EH (cell line): ENCODE measurements at regions not wholly inside any gene's neighbourhood (a gene's known extent, or its start where the extent isn't known, plus 50 kb on each side); places are given as distances from the start of the nearest gene placed in this dataset.
"Not testable (repeated sequence)": the region's sequence is repeated elsewhere in the genome, so short reads cannot be mapped to it uniquely, and the experiment has no call there.

Source experiments
- DNase-seq: peaks from one replicate; pipeline ENCODE4 v3.0.0-alpha.2; 2015; ENCODE audit warnings: low read depth

DNA sequence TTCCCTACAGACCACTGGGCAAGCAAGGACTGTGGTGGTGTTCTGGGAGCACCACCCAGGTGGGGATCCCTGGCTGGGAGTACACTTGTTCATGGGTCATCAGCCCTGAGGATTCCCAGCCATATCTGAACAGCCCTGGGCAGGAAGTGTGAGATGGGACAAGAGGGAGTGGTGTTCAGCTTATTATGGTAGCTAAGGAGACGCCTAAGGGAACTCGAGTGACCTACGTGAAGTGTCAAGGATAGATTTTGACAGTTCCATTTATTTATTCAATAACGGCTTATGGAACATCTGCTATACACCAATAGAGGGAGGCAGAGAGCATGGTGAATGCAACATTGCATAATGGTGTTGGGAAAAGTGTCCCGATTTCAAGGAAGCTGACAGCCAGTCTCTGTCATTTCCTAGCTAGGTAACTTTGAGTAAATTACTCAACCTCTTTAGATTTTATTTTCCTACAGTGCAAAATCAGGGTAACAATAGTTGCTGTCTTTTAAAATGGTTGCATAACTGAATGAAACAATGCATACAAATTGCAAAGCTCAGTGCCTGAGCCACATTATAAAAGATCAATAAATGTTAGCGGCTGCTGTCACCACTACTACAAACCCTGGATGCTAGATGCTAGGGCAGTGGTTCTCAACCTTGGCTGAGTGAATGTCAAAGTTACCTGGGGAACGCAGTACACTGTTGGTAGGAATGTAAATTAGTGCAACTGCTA is 534.1 kb downstream of the GRIN2A start:
- DNase-seq, result peak; percentile 25

DNA sequence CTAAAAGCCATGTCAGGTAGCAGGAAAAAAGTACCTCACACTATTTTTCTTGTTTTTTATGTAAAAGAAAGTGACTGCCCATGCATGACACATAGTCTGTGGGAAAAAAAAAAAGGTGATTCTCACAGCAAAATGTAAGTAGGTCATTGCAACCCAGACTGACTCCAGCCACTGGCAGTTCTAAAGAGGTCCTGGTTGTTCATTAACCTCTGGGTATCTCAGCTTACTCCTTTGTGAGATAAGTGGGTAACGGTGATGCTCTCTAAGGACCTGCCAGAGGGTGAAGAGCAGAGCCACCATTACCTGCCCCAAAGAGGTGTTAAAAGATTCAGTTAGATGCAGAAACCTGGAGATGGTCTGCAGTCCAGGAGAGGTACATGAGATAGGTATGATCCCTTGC is 531.9 kb downstream of the GRIN2A start:
- DNase-seq, result no peak

DNA sequence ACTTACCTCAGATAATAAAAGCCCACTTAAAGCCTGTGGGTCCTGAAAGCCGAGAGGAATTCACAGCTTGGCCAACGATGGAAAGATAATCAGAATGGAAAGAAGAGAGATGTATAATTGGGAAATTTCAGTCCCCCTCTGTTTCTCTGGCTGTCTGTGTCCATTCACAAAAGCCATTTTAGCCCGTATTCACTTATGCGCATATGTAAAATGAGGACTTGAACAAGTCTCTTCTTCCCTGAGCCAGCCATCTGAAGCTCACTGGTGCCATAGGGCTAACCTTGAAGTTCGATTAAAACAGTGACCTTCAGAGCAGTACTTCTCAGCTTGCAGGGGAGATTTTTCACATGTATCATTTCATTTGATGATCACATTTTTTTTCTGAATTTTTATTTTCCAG is 527.2 kb downstream of the GRIN2A start:
- no peak for DNase-seq

DNA sequence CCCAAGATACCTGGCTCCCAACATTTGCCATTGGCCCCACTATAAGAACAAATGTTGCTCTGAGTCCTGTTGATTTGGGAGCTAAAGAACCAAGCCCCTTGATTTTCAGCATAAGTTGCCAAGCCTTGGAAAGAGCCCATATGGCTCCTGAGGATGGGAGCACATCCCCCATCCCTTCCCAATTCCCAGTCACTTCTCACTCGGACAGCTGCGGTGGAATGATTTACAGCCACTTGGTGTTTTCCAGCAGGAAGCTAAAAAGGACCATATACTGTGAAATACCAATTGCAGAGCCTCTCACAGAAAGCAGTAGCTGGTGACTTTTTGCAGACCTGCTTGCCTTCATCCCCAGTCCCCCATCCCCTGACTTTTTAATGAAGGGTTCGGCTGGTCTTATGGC is 524.6 kb downstream of the GRIN2A start:
- no peak for DNase-seq

DNA sequence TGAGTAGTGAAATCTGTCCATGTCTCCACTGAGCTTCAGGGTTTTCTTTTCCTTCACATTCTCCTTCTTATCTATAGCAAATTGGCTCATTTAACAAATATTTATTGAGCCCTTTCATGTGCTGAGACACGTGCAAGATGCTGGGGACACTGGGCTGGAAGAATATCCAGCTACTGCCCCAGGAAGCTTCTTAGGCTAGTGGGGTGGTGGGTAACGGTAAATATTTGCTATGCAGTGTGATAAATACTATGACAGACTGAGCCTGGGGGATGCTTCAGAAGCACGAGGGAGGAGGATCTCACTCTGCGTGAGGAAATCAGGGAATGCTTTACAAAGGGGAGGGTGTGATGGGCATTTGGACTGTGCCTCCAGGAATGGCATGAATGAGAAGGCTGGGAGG is 524.1 kb downstream of the GRIN2A start:
- no peak for DNase-seq

DNA sequence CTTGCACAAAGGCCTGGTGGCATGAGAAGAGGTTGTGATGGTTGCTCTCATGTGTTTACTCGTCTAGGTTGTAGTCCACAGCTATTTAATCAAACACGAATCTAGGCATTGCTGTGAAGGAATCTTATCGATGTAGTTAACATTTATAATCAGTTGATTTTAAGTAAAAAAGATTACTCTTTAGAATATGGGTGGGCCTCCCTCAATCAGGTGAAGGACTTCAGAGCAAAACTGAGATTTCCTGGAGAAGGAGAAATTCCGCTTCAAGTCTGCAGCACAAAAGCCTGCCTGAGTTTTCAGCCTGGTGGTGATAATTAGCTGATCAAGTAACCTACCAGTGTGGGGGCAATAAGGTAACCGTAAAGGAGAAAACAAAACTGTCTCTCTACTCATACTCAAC is 523.6 kb downstream of the GRIN2A start:
- no peak for DNase-seq

DNA sequence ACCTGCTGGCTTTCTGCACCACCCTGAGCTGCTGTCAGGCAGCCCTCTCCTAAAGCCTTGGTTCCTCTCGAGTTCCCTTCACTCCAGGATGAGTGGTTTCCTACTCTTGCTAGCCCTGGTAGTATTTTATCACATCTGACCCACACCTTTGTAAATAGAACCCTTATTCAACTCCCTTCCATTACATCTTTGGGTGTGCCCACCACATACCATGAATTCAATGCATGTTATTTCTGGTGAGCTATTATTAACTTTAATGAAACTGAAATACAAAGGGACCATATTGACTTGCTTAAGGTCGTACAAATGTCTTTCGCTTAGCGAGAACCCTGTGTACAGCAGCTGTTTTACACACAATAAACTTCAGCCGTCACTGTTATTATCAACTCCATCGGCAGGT is 521.3 kb downstream of the GRIN2A start:
- DNase-seq, result no peak

DNA sequence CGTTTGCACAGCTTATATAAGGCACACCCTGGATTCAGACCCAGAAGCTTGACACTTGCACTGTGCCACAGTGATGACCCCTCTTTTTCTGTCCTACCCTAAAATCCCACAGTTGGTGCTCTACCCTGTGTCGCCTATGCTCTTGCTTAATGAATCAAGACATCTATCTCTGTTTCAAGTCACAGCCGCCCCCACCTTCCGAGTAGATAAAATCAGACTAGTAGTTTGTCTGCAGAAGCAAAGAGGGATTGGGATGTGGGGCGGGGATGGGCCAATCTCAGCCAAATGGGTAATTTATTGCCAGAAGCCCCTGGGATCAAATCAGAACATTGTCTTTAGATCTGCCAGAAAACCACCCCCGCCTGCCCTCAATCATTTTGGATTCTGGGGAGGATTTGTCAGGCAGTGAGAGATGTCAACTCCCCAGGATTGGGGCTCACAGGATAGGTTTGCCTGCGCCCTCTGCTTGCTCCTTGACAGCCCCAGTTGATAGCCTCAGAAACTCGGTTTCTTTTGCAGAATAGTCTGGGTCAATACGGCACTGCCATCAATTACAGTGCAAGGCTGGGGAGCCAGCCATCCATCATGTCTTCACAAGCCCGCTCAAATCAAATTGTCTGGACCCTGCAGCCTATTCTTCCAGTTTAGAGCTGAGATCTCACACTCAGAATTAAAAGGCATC is 520.8 kb downstream of the GRIN2A start:
- no peak for DNase-seq

DNA sequence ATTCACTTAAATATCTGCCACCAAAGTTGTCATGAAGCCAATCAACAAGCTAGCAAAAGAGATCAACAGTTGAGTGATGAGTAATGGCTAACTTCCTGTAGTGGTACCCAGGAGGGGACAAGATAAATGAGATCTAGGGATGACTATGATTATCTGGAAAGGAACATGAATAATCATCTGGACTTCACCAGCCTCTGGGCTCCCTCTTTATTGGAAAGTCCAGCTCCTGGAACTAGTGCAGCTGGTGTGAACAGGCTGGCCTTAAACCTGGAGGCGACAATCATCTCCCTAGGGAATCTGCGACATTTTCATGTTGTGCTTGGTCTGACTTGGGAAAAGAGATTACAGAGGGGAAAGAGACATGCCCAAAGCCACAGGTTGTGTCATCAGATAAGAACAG is 518.6 kb downstream of the GRIN2A start:
- DNase-seq, result no peak

DNA sequence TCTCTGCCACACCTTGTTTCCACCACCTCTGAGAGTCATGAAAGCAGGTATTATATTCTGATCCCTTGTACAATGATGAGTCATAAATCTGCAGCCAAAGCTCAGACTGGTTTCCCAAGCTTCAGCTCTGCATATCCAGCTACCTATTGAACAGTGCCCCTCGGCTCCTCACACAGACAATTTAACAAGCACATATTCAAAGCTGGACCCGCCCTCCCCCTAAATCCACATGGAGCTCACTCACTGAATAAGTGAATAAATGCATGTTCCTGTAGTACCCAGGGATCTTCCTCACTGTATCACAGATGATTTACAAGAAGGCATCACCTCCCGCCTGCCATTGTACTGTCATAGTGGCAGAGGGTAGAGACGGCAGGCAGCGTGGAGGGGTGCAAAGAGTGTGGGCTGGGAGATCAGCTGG is 516.4 kb downstream of the GRIN2A start:
- DNase-seq, result no peak

DNA sequence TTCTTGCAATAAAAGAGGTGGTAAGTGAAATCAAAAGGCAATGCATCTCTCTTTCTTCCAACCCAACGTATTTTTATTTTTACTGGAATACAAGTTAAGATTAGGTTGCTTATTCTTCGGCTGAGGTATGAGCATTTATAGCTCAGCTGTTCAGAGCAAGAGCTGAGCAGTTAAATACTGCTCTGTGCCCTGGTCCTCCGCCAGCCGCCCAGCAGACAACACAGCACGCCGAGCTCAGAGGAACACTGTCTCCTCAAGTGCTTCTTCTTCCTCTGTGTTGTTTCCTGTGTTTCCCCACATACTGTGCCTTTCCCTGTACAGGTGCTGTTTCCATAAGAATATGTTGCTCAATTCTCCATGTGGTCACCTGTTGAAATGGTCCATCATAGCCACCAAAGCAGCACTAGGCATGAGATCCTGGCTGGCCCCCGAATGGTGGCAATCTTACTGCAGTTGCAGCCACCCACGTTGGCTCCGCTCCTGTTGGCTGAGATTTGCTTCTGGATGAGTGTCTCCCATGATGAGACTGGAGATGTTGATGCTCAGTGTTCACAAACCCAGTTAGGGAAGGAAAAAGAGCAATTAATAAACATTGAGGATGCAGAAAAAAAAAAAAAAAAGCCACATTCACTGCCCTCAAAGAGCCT is 515.3 kb downstream of the GRIN2A start:
- no peak for DNase-seq

DNA sequence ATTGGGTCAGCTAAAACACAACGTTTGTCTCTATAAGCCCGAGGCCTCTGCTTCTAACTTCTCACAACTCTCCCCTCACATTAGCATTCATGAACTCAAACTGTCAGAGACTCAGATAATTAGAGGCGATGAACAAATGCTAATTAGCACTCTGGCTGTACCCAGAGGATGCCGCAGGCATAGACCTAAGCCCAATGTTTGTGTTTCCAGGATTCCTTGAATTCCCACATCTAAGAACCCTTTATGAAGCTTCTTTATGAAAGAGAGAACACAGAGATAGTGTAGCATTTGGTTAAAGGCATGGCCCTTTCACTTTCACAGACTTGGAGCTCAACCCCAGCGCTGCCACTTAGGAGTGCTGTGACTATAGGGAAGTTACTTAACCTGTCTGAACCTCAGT is 512.2 kb downstream of the GRIN2A start:
- no peak for DNase-seq

DNA sequence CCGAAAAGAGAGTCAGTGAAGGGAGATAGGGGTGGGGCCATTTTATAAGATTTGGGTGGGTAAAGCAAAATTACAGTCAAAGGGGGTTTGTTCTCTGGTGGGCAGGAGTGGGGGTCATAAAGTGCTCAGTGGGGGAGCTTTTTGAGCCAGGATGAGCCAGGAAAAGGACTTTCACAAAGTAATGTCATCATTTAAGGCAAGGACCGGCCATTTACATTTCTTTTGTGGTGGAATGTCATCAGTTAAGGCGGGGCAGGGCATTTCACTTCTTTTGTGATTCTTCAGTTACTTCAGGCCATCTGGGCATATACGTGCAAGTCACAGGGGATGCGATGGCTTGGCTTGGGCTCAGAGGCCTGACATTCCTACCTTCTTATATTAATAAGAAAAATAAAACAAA is 511.6 kb downstream of the GRIN2A start:
- DNase-seq, result not testable (repeated sequence)

DNA sequence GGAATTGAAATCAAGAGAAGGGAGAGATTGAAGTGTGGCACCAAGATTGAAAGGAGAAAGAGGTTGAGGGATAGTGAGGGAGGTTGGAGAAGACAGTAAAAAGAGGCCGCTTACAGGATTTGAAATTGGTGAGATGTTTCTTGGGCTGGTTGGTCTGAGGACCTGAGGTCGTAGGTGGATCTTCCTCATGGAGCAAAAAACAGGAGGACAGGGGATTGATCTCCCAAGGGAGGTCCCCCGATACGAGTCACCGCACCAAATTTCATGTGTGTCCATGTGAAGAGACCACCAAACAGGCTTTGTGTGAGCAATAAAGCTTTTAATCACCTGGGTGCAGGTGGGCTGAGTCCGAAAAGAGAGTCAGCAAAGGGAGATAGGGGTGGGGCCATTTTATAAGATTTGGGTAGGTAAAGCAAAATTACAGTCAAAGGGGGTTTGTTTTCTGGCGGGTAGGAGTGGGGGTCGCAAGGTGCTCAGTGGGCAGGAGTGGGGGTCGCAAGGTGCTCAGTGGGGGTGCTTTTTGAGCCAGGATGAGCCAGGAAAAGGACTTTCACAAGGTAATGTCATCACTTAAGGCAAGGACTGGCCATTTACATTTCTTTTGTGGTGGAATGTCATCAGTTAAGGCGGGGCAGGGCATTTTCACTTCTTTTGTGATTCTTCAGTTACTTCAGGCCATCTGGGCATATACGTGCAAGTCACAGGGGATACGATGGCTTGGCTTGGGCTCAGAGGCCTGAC is 505.5 kb downstream of the GRIN2A start:
- not testable (repeated sequence) for DNase-seq

DNA sequence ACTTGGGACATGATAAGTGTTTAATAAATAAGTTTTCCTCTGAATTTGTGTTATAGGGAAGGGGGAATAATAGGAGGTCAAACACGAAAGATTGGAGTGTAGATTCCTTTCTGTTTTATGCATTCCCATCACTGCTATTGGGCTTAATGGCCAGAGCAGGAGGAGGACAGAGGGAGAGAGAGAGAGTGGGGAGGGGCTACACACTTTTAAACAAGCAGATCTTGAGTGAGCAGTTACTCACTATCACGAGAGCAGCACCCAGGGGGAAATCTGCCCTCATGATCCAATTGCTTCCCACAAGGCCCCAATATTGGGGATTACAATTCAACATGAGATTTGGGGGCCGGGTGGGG is 505.0 kb downstream of the GRIN2A start:
- DNase-seq, result no peak

DNA sequence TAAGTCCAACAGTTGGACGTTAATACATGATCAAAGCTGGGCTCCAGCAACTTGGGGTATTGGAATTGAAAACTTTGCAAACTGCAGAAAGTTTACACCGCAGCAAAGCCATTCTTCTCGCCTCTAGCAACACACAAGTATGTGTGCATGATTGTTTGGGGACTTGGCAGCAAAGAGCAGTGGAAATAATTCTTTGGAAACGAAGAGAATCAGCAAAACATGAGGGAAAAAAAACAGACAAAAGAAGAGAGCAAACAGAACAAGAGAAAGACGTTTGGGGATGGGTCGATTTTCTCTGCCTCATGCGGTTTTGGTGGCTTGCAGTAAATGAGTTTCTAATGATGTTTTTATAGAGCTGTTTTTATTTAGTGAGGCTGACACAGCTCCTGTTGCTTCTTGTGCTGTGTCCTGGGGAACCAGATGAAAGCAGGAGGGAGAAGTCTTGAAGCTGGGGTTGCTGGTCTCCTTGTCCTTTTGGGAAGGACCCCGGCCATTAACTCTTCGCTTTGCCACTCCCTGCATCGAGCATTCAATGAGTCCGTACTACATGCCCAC is 502.9 kb downstream of the GRIN2A start:
- DNase-seq, result no peak

DNA sequence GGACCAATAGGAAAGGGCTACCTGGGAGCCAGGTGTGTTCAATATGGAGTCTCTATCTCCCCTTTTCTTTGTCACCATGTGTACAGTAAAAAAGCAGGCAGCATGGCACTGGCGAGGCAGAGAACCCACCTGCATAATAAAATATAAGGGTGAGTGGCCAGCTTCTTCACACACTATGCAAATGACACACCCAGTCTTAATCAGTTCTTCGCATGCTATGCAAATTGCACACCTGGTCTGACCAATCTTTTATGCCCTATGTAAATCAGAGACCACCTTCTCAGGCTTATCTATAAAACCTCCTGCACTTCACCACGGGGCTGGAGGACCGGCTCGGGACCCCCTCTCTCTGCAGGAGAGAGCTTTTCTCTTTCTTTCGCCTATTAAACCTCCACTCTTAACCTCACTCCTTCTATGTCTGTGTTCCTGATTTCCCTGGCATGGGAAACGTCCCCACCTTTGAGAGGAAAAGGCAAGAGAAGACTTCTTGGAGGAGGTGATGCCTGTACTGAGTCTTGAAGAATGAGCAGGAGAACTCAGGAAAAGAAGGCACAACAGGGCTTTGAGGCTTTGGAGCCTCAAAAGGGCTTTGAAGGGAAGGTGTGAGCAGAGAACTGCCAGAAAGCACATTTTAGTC is 502.1 kb downstream of the GRIN2A start:
- DNase-seq, result no peak

DNA sequence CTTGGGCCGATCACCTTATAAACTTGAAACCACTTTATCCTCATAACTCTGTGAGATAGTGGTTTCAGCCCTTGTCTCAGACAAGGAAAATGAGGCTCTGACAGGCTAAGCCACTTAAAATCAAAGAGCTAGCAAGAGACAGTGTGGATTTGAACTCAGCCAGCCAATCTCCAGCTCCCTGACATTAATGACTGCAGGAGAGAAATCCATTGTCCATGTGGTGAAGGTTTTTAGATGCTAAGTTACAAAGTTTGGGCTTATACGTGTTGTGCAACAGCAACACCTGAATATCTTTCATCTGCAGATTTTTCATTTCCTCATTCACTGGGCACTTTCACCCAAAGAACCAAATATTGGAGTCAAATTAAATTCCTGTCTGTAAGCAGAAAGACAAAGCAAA is 501.3 kb downstream of the GRIN2A start:
- no peak for DNase-seq

DNA sequence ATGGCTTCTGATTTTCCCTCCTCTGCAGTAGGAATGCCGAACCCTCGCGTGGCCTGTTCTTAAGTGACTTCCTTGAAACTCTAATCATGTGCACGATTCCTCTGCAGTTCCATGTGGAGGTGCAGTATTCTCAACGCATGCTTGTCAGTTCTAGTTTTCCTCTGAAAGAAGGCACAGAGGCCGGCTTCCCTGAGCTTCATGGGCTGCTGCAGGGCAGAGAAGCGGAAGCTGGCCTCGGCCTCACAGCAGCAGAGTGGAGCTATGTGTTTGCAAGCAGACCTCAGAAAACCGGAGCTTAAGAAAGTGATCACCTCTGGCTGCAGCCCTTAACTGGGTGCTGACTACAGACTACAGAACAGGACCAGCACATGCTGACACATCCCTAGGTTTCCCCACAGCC is 500.7 kb downstream of the GRIN2A start:
- no peak for DNase-seq

DNA sequence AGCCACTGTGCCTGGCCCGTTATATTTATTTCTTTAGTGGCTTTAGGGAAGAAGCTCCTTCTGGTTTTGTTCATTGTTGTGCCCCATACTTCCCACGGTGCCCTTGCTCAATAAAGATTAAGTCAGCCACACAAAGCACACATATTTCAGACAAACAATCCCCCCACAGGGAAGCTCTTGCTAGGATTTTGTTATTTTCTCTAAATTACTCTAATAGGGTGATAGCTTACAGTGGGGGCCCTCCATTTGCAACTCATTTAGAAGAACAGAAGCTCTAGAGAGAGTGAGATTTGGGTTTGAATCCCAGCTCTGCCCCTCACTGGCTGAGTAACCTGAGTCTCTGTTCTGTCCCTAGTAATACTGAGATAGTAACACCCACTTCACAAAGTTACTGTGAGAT is 499.9 kb downstream of the GRIN2A start:
- no peak for DNase-seq

DNA sequence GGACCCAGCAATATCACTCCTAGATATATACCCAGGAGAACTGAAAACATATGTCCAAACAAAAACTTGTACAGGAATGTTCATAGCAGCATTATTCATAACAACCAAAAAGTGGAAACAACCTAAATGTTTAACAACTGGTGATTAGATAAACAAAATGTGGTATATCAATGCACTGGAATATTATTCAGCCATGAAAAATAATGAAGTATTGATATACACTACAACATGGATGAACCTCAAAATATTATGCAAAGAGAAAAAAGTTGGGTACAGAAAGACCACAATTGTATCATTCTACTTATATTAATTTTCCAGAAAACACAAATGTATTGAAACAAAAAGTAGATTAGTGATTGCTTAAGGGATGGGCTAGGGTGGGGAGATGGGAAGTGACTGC is 498.6 kb downstream of the GRIN2A start:
- DNase-seq, result no peak

DNA sequence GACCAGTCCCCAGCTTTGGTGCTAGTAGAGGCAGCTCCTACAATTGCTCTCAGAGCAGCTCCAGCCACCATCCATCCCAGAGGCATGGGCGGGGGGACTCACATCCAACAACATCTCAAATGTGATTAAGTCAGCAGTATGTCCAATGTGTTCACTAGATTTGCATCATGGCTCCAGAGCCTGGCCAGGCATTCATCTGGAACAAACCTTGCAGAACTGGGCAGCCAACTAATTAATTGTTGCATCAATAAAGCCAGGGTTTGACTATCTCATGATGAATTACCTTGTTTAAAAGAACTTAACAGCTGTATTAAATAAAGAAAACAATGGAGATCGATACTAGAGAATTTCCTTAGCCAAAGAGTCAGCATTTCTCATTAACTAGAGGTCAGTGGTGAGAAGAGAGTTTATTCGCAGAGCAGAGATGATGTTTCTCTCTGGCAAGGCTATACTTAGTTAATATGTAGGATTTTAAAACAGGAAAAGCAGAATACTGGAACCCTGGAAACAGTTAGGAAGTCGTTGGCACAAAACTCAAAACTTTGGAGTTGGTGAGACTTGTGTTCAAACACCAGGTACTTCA is 494.4 kb downstream of the GRIN2A start:
- DNase-seq, result no peak
